ENCODE measurements at regions not wholly inside any gene's neighbourhood (a gene's known extent, or its start where the extent isn't known, plus 50 kb on each side); places are given as distances from the start of the nearest gene placed in this dataset.
"Not testable (repeated sequence)": the region's sequence is repeated elsewhere in the genome, so short reads cannot be mapped to it uniquely, and the experiment has no call there.

- not testable (repeated sequence) for DNase-seq (ENCODE audit: low spot score)
Measured at GRCh38 chr11:122401581-122401980, 253.9 kb upstream of the UBASH3B start.

DNA sequence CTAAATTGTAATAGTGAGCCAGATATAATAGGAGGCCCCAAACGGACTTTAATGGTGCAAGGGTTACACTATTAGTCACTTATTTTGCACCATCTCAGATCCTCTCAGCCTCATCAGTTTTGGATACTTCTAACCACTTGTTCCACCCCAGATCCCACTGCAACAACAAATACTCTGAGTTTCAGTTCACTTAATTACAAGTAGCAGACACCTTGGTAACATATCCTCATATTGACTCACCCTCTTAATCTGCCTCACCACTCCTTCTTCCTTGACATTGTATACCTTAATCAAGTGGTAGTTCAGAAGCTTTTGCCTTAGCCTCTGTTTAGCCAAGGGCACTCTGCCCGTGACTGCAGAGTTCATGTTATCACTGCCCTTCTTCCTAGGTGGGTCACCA, 256.1 kb upstream of the UBASH3B start:
- no peak for DNase-seq (ENCODE audit: low spot score)

DNA sequence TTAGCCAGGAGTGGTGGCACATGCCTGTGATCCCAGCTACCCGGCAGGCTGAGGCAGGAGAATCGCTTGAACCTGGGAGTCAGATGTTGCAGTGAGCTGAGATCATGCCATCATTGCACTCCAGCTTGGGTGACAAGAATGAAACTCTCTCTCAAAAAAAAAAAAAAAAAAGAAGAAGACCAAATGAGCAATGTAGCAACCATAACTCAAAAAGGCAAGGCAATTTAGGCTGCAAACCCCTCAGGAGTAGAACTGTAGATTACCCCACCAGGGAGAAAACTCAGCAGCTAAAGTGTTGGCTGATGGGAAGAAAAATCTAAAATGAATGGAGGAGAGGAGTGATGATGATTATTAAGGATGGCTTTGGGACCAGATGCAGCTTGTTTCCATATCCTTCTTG, 256.7 kb upstream of the UBASH3B start:
- no peak for DNase-seq (ENCODE audit: low spot score)

GRCh38 chr11:122398167-122398566, 257.4 kb upstream of the UBASH3B start:
- DNase-seq (ENCODE audit: low spot score): no peak

GRCh38 chr11:122395282-122395681, 260.2 kb upstream of the UBASH3B start:
- no peak for DNase-seq (ENCODE audit: low spot score)

GRCh38 chr11:122394313-122394712, 261.2 kb upstream of the UBASH3B start:
- no peak for DNase-seq (ENCODE audit: low spot score)

- no peak for DNase-seq (ENCODE audit: low spot score)
Measured at GRCh38 chr11:122393209-122393860, 262.2 kb upstream of the UBASH3B start.

GRCh38 chr11:122392508-122392907, 263.0 kb upstream of the UBASH3B start:
- no peak for DNase-seq (ENCODE audit: low spot score)

GRCh38 chr11:122391049-122391448, 264.5 kb upstream of the UBASH3B start:
- no peak for DNase-seq (ENCODE audit: low spot score)

DNA sequence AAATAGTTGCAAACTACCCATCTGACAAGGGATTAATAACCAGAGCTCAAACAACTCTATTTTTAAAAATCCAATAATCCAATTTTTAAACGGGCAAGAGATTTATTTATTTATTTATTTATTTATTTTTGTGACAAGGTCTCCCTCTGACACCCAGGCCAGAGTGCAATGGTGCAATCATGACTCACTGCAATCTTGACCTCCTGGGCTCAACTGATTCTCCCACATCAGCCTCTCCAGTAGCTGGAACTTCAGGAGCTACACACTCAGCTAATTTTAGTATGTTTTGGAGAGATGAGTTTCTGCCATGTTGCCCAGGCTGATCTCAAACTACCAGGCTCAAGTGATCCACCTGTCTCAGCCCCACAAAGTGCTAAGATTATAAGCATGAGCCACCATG, 267.2 kb upstream of the BLID start:
- DNase-seq (ENCODE audit: low spot score): no peak

DNA sequence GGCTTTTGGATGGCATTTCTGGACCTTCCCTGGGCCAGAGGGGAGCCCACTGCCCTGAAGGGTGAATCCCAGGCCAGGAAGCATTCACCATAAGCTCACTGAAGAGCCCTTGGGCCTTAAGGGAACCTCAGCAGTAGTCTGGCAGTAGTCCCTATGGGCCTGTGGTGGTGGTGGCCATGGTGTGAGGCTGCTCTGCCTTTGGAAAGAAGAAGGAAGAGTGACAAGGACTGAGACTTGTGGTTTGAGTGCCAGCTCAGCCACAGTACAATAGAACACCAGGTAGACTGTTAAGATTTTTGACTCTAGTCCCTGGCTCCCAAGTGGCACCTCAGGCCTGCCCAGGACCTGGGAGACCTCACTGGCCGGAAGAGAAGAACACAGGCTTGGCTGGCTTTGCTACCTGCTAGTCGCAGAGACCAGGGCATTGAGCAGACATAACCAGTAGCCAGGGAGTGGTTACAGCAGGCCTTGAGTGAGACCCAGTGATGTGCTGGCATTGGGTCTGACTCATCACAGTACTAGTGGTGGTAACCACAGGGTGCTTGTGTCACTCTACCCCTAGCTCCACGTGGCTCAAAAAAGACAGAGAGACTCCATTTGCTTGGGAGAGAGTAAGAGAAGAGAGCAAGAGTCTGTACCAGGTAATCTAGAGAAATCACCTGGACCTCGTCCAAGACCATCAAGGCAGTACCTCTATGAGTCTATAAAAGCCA, 259.8 kb upstream of the BLID start:
- DNase-seq (ENCODE audit: low spot score): no peak

DNA sequence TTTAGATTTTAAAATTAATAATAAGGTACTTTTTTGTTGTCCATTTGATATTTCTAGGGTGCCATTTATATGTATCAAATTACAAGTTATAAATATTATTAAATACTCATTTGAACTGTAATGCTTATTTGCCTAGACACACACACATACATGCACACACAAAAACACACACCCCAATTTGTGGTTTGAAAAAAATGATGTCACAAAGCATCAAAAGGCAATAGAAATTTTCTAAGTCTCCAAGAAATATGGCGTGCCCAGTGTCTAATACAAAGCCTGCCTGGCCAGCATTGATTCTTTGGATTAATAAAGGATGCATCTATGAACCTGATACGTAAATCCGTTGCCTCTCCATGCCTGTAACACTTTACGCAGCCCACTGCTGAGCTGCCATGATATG, 252.8 kb upstream of the BLID start:
- no peak for DNase-seq (ENCODE audit: low spot score)

DNA sequence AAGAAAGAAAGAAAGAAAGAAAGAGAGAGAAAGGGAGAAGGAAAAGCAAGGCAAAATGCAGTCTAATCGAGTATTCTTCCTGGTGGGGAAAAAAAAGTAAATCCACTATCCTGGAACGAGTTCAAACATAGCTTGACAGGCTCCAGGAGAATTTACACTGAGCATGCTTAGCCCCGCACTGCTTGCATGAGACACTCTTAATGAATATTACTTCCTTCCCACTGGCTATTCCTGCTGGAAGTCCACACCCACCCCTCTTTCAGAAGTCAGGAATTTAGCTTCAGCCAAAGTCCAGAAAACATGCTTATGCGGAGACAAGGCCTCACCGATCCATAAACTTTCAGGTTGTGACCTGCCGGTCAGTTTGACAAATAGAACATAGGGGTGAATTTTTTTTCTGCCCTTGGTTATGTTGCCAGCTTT, 251.8 kb upstream of the BLID start:
- no peak for DNase-seq (ENCODE audit: low spot score)

DNA sequence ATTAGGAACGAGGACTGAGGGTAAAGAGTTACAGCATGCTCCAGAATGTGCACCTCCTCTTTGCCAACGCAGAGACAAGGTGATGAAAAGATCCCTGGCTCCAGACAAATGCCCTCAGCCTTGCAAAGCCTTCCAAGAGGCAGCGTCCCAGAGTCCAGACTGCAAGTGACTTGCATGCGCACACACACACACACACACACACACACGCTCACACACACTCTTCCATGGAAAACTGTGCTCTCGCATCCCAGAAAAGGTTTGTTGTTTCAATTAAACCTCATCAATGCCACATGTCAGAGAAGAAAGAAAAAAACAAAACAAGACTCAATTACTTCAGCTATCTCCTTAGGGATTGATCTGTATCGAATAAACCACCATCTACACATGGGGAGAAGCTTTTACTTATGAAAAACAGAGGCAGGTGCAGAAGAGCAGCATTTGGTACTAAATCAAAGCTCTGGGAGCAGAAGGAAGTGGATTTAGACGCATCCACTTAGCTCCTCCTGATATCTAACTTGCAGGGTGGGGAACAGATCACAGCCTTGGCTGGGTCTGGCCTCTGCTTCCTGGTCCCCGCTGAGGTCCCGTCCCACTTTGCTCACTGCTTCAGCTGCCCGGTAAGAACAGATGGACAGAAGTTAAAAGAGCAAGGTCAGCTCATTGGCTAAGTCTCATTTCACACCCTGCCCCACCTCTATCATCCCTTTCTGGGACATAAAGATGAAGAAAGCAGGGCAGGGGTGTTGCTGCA, 249.8 kb upstream of the BLID start:
- DNase-seq (ENCODE audit: low spot score): no peak

- no peak for DNase-seq (ENCODE audit: low spot score)
Measured at GRCh38 chr11:122363296-122363695, 247.3 kb upstream of the BLID start.

DNA sequence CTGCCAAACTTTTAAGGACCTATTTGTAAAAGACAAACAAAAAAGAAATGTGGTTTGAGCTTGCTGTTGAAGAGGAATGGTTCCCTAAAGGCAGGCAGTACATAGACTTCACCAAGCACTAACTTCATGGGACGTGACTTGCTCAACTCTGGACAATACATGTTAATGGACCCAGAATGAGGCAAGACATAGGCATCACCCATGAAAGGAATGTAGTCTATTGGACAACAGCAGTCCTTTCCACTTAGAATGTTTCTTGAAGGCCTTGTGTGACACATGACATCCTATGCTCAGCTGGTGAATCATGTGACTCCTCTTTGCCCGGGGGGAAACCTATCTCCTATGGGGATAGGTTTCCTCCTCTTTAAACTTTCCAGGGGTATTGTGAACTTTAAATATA, 246.4 kb upstream of the BLID start:
- DNase-seq (ENCODE audit: low spot score): no peak

DNA sequence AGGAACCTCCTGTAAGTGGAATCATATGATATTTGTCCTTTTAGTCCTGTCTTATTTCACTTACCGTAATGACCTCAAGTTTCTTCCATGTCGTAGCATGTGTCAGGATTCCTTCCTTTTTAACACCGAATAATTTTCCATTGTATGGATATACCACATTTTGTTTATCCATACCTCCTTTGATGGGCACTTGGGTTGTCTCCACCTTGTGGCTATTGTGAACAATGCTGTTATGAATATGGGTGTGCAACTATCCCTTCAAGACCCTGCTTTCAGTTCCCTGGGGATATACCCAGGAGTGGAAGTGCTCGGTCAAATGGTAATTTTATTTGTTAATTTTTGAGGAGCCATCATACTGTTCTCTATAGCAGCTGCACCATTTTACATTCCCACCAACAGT, 244.9 kb upstream of the BLID start:
- DNase-seq (ENCODE audit: low spot score): no peak

- no peak for DNase-seq (ENCODE audit: low spot score)
Measured at GRCh38 chr11:122359081-122359571, 243.1 kb upstream of the BLID start.

DNA sequence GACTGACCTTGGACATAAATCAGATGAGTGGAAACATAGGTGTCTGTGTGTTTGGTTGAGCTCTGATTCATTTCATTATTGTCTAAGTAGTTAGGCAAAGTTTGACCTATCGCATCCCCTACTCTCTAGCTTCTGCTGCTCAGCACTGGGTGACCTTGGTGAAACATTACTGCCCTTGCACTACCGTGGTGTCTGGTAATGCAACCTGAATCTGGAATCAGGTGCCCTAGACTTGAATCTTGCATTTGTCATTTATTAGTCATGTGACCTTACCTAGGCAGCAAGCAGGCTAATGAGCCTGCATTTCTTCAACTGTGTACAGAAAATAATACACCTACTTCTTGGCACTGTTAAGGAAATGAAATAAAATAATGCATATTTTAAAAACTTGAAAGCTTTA, 242.3 kb upstream of the BLID start:
- no peak for DNase-seq (ENCODE audit: low spot score)

DNA sequence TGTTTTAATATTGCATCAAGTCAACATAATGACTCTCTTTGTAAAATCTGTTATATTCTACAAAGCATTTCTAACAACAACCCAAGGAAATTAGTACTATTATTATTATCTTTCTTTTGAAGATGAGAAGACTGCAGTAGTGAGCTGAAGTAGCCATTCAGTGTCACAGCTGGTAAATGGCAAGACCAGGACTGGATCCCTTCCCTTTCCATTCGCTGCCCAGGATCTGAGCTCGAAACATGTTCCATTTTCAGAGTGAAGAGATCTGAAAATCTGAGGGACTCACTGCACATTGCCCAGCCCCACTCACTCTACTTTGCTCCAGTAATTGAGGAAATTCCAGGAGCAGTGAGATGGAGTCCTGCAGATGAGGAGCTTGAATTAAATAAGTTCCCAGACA, 240.0 kb upstream of the BLID start:
- no peak for DNase-seq (ENCODE audit: low spot score)

- DNase-seq (ENCODE audit: low spot score): no peak
Measured at GRCh38 chr11:122354025-122354697, 238.1 kb upstream of the BLID start.

GRCh38 chr11:122353561-122353960, 237.5 kb upstream of the BLID start:
- DNase-seq (ENCODE audit: low spot score): no peak
